GM23338 (cell line): ENCODE measurements at regions not wholly inside any gene's neighbourhood (a gene's known extent, or its start where the extent isn't known, plus 50 kb on each side); places are given as distances from the start of the nearest gene placed in this dataset.

Experiments used
- CREB1 ChIP-seq: fragments of 250-450 bp; sonication (Bioruptor Pico); IDR thresholded peaks from 2 replicates; pipeline ENCODE4 v1.5.0; 2020; ENCODE audit warnings: low read depth, mild to moderate bottlenecking, moderate library complexity
- CTCF ChIP-seq, 2 experiments: fragments of 200-600 bp in 1 of 2; sonication (generic) in 1 of 2; conservative IDR thresholded peaks; 2 replicates each; pipeline versions ENCODE4 v1.5.1 to v1.6.1; 2016 to 2017; ENCODE audit warnings: antibody characterized with exemption in 2 of 2, low read depth in 2 of 2, mild to moderate bottlenecking in 2 of 2, moderate library complexity in 1 of 2
- ETS1 ChIP-seq: IDR thresholded peaks from 2 replicates; pipeline ENCODE4 v1.6.1; 2016; ENCODE audit warnings: antibody characterized with exemption
- EZH2 ChIP-seq: fragments of 200-600 bp; sonication (generic); IDR thresholded peaks from one replicate; pipeline ENCODE4 v1.8.0; 2017; ENCODE audit warnings: antibody characterized with exemption, mild to moderate bottlenecking, low read depth; ENCODE audit not compliant: unreplicated experiment
- EZH2phosphoT487 ChIP-seq: fragments of 200-600 bp; sonication (generic); IDR thresholded peaks from one replicate; pipeline ENCODE4 v1.8.1; 2018; ENCODE audit warnings: antibody characterized with exemption; ENCODE audit not compliant: unreplicated experiment
- JUNB ChIP-seq: IDR thresholded peaks from one replicate; pipeline ENCODE4 v1.6.1; 2016; ENCODE audit warnings: antibody characterized with exemption; ENCODE audit not compliant: unreplicated experiment
- POLR2AphosphoS5 ChIP-seq: IDR thresholded peaks from 2 replicates; pipeline ENCODE4 v1.6.1; 2016; ENCODE audit warnings: antibody characterized with exemption, low read depth
- REST ChIP-seq: IDR thresholded peaks from one replicate; pipeline ENCODE4 v1.6.1; 2018; ENCODE audit warnings: antibody characterized with exemption; ENCODE audit not compliant: unreplicated experiment
- ZNF114 ChIP-seq: fragments of 250-450 bp; sonication (Bioruptor Pico); IDR thresholded peaks from 2 replicates; pipeline ENCODE4 v1.5.0; 2020; ENCODE audit warnings: mild to moderate bottlenecking, moderate library complexity
- ZNF331 ChIP-seq: fragments of 250-450 bp; sonication (Bioruptor Pico); IDR thresholded peaks from 2 replicates; pipeline ENCODE4 v1.5.0; 2020; ENCODE audit warnings: low read depth, mild to moderate bottlenecking, moderate library complexity
- ZNF462 ChIP-seq: fragments of 250-450 bp; sonication (Bioruptor Pico); IDR thresholded peaks from 2 replicates; pipeline ENCODE4 v1.5.0; 2020; ENCODE audit warnings: mild to moderate bottlenecking, moderate library complexity

GRCh38 chr6:21801446-21802174 lies 208.1 kb downstream of the SOX4 start:
- TF ChIP-seq CTCF (conservative IDR thresholded peaks at IDR 0.05; ENCODE audit: low read depth in 2 of 2) (no peak), POLR2AphosphoS5 (no peak), ZNF462 (CRISPR knock-in tag) (no peak), EZH2 (no peak), REST (no peak), ZNF331 (CRISPR knock-in tag) (no peak), ZNF114 (no peak), EZH2phosphoT487 (no peak), JUNB (no peak), CREB1 (no peak), ETS1 (no peak)
